ENCODE measurements at regions not wholly inside any gene's neighbourhood (a gene's known extent, or its start where the extent isn't known, plus 50 kb on each side); places are given as distances from the start of the nearest gene placed in this dataset.

- TF ChIP-seq EZH2phosphoT487 (IDR thresholded peaks at IDR 0.05; ENCODE audit: borderline replicate concordance) (no peak), CTCF (conservative IDR thresholded peaks at IDR 0.05; ENCODE audit: low read length) (no peak)
Observed at GRCh38 chr22:48173061-48173772, 1410.8 kb downstream of the TBC1D22A start.
